ENCODE measurements at regions not wholly inside any gene's neighbourhood (a gene's known extent, or its start where the extent isn't known, plus 50 kb on each side); places are given as distances from the start of the nearest gene placed in this dataset.

GRCh38 chr3:20870106-20870899 is 684.3 kb upstream of the SGO1 start:
- intact Hi-C loops (cut with DNase I; ENCODE audit: low total_unique reads) = no loop called here
- peaks cover 0 to 11% (median 0%) of the 10 kb centered on the region in 4 donors for H3K9me3 ChIP-seq
- H3K4me1 ChIP-seq = no peaks in the 10 kb centered on the region
- 60 to 67% (median 64%) methylated on average over 4 of the region's 4 CpGs for WGBS, 5 donors
- TF ChIP-seq EP300 (IDR thresholded peaks at IDR 0.05) (no peak), CTCF (IDR thresholded peaks at IDR 0.05) (no peak), POLR2A (IDR thresholded peaks at IDR 0.05) (no peak), POLR2AphosphoS5 (IDR thresholded peaks at IDR 0.05) (no peak)
- H3K4me3 ChIP-seq = no peak overlapping the region
- DNase-seq = no peak
- no peaks in the 10 kb centered on the region for H3K36me3 ChIP-seq
- no peaks in the 10 kb centered on the region for H3K27me3 ChIP-seq
- no peak overlapping the region for H3K27ac ChIP-seq

- H3K36me3 ChIP-seq = no peaks in the 10 kb centered on the region
- H3K4me3 ChIP-seq = no peak overlapping the region
- H3K27me3 ChIP-seq = no peaks in the 10 kb centered on the region
- no peak overlapping the region for H3K27ac ChIP-seq
- H3K4me1 ChIP-seq = no peaks in the 10 kb centered on the region
- H3K9me3 ChIP-seq = peaks cover 0 to 8% (median 2%) of the 10 kb centered on the region in 4 donors
- DNase-seq = no peak
- intact Hi-C loops (cut with DNase I; ENCODE audit: low total_unique reads) = no loop called here
- TF ChIP-seq POLR2A (IDR thresholded peaks at IDR 0.05) (no peak), CTCF (IDR thresholded peaks at IDR 0.05) (no peak), POLR2AphosphoS5 (IDR thresholded peaks at IDR 0.05) (no peak), EP300 (IDR thresholded peaks at IDR 0.05) (no peak)
These were observed 679.8 kb upstream of the SGO1 start for GRCh38 chr3:20865803-20866202.

GRCh38 chr3:20861454-20861853 is 675.4 kb upstream of the SGO1 start:
- intact Hi-C loops (cut with DNase I; ENCODE audit: low total_unique reads) = no loop called here
- Histone ChIP-seq H3K4me3 (no peak overlapping the region), H3K27me3 (no peaks in the 10 kb centered on the region), H3K36me3 (no peaks in the 10 kb centered on the region), H3K4me1 (no peaks in the 10 kb centered on the region), H3K9me3 (peaks cover 0 to 8% (median 2%) of the 10 kb centered on the region in 4 donors), H3K27ac (no peak overlapping the region)
- DNase-seq = no peak
- TF ChIP-seq CTCF (IDR thresholded peaks at IDR 0.05) = no peak
- no peak for TF ChIP-seq POLR2A (IDR thresholded peaks at IDR 0.05)
- 66 to 80% (median 75%) methylated on average over 4 of the region's 4 CpGs for WGBS, 5 donors

- DNase-seq = no peak
- WGBS, 5 donors = 61 to 75% (median 72%) methylated on average over 2 of the region's 2 CpGs
- Histone ChIP-seq H3K36me3 (no peaks in the 10 kb centered on the region), H3K27ac (no peak overlapping the region), H3K4me3 (no peak overlapping the region), H3K27me3 (no peaks in the 10 kb centered on the region), H3K4me1 (no peaks in the 10 kb centered on the region), H3K9me3 (peaks cover 0 to under 1% (median 0%) of the 10 kb centered on the region in 4 donors)
- intact Hi-C loops (cut with DNase I; ENCODE audit: low total_unique reads) = no loop called here
- TF ChIP-seq POLR2AphosphoS5 (IDR thresholded peaks at IDR 0.05) = no peak
- no peak for TF ChIP-seq POLR2A (IDR thresholded peaks at IDR 0.05)
- no peak for TF ChIP-seq EP300 (IDR thresholded peaks at IDR 0.05)
- no peak for TF ChIP-seq CTCF (IDR thresholded peaks at IDR 0.05)
These were observed 671.6 kb upstream of the SGO1 start for GRCh38 chr3:20857636-20858035.
